ENCODE measurements at regions not wholly inside any gene's neighbourhood (a gene's known extent, or its start where the extent isn't known, plus 50 kb on each side); places are given as distances from the start of the nearest gene placed in this dataset.
A peak's percentile ranks its signal among the peaks of the same experiment; 100 is the strongest.

GRCh38 chr12:30437616-30438015, 258.1 kb downstream of the IPO8 start:
- DNase-seq (ENCODE audit: low read depth in 2 of 2) = no peak

- DNase-seq (ENCODE audit: low read depth in 2 of 2) = no peak
Measured at GRCh38 chr12:30437044-30437443, 258.6 kb downstream of the IPO8 start.

DNA sequence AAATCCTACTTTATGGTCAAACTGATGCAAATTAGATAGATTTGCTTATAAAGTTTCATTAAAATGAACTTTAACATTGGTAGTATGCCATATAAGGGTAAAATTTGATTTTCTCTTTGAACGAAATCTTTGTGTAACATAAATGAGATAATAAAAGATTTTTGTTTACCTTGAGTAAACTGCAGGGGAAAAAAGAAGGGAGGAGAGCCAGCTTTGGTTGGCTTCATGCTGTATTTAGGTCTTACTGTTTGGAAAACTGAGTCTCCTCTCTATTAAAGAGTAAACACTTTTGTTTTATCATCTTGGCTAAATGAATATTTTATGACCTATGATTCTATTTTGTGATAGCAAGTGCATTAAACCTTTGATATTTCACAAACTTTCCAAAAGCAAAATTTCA, 267.6 kb downstream of the IPO8 start:
- no peak for DNase-seq (ENCODE audit: low read depth in 2 of 2)

GRCh38 chr12:30427555-30427954, 268.1 kb downstream of the IPO8 start:
- no peak for DNase-seq (ENCODE audit: low read depth in 2 of 2)

- DNase-seq (ENCODE audit: low read depth in 2 of 2) = no peak
Measured at GRCh38 chr12:30425445-30425844, 270.2 kb downstream of the IPO8 start.

GRCh38 chr12:30423330-30423729, 272.3 kb downstream of the IPO8 start:
- no peak for DNase-seq (ENCODE audit: low read depth in 2 of 2)

DNA sequence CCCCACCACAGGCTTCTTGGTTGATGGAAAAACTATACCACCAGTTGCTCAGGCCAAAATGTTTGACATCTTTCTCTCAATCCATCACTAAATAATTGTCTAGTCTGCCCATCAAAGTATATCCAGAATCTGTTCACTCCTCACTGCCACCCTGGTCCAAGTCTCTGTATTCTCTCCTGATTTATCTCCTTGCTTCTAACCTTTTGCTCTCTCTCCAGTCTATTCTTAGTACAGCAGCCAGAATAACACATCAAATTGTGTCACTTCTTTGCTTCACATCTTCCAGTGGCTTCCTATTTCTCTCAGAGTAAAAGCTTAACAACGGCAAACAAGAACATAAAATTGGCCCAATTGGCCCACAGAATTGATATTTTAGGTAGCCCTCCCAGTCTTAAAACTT, 272.8 kb downstream of the IPO8 start:
- no peak for DNase-seq (ENCODE audit: low read depth in 2 of 2)

- no peak for DNase-seq (ENCODE audit: low read depth in 2 of 2)
Measured at GRCh38 chr12:30420561-30420960, 275.1 kb downstream of the IPO8 start.

DNA sequence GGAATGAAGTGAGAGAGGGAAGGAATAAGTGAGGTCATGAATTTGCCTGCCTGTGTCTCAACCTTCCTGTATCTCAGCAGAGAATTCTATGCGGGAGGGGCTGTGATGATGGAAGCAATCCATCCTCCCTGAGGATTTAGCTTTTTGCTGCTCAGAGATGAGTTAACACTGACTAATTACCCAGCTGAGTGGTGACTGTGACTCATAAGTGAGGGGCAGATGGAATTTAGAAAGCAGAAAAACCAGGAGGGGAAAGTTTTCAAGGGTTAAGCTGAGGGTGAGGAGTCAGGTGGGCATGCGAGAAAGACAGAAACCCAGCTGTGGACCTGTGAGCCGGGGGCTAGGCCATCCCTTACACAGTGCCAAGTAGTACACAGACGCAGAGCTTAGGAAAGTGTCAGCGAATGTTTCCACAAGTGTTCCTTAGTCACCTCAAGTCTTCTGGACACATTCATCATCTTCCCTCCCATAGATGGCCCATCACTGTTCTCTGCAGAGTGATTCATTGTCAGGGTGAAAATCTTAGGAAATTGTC, 277.9 kb downstream of the IPO8 start:
- peak in 1 of 2 donors; percentile 11 for DNase-seq (ENCODE audit: low read depth in 2 of 2)

- DNase-seq (ENCODE audit: low read depth in 2 of 2) = no peak
Measured at GRCh38 chr12:30416631-30417030, 279.0 kb downstream of the IPO8 start.

DNA sequence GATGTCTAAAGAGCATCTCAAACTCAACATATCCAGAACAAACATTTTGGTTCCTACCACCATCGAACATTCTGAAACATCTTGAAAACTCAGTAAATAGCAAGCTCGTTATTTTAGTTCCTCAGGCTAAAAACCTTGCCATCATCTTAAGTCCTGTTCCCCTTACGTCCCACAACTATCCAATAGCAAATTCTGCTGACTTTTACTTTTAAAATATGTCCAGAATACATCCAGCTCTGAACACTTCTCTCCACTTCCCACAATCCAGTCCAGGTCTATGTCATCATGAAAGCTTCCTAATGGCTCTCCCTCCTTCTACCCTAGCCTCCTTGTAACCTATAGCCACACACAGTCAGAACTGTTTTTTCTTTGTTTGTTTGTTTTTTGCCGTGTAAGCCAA, 279.9 kb downstream of the IPO8 start:
- DNase-seq (ENCODE audit: low read depth in 2 of 2) = no peak

- DNase-seq (ENCODE audit: low read depth in 2 of 2) = no peak
Measured at GRCh38 chr12:30414507-30414906, 281.2 kb downstream of the IPO8 start.

GRCh38 chr12:30400349-30400748, 295.3 kb downstream of the IPO8 start:
- DNase-seq (ENCODE audit: low read depth in 2 of 2) = no peak

DNA sequence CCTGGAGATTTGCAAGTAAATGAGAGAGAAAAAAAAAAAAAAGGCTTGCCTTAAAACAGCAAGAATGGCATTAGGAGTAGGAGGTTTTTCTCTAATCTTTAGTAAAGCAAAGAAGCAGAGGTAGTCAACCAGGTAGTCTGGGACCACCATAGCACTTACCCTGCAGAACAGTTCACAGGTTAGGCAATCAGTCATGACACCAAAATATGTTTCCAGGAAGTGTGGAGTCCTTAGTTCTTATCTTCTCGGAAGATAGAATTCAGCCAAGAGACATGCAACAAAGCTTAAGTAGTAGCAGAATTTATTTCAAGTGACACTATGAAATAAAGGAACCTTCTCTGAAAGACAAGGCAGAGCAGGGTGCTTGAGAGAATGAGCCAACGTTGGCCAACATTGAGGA, 295.8 kb downstream of the IPO8 start:
- no peak for DNase-seq (ENCODE audit: low read depth in 2 of 2)

- DNase-seq (ENCODE audit: low read depth in 2 of 2) = no peak
Measured at GRCh38 chr12:30396576-30396975, 299.1 kb downstream of the IPO8 start.

- DNase-seq (ENCODE audit: low read depth in 2 of 2) = no peak
Measured at GRCh38 chr12:30395190-30395589, 300.5 kb downstream of the IPO8 start.

GRCh38 chr12:30391766-30392366, 303.8 kb downstream of the IPO8 start:
- DNase-seq (ENCODE audit: low read depth in 2 of 2) = no peak

GRCh38 chr12:30385706-30386105, 310.0 kb downstream of the IPO8 start:
- no peak for DNase-seq (ENCODE audit: low read depth in 2 of 2)

DNA sequence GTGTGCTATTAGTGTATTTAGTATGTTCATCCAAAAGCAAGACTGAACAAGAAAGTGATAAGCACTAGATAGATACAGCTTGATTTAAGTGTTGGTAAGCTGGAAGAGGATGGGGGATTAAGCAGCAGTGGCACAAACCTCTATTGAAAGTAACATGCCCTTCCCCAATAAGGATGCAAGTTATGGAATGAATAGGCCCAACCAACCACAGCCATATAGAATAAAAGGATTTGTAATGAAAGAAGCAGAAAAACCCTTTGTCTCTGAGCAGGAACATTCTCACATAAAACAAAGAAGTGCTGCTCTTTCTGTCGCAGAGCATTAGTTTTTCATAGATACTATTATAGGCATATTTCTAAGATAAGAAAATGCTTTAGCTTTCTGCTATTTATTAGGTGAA, 310.7 kb downstream of the IPO8 start:
- no peak for DNase-seq (ENCODE audit: low read depth in 2 of 2)

- DNase-seq (ENCODE audit: low read depth in 2 of 2) = no peak
Measured at GRCh38 chr12:30378307-30378706, 317.4 kb downstream of the IPO8 start.

GRCh38 chr12:30364822-30365221, 330.8 kb downstream of the IPO8 start:
- no peak for DNase-seq (ENCODE audit: low read depth in 2 of 2)

GRCh38 chr12:30361145-30361544, 334.5 kb downstream of the IPO8 start:
- no peak for DNase-seq (ENCODE audit: low read depth in 2 of 2)

DNA sequence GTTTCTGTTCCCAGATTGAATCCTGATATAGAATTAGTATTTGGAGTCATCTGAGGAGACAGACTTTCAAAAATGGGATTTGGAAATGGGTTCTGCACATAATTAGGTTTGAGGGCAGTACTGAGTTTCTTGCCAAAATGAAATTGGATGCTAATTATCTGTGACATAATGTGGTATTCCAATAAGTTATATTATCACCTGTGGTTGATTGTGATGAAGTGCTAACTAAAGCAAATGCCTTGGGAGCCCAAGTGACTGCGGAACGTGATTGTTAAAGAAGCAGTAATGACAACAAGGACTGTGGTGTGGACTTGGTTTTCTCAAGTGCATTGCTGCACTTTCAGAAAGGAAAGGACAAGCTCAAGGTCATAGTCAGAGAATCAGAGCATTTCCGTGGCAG, 337.0 kb downstream of the IPO8 start:
- DNase-seq (ENCODE audit: low read depth in 2 of 2) = no peak

Measured in dermis microvascular lymphatic vessel endothelial cell (primary cell).